ENCODE measurements at regions not wholly inside any gene's neighbourhood (a gene's known extent, or its start where the extent isn't known, plus 50 kb on each side); places are given as distances from the start of the nearest gene placed in this dataset.

- no peaks in the 10 kb centered on the region for H3K27me3 ChIP-seq
- H3K4me1 ChIP-seq = no peaks in the 10 kb centered on the region
- no peaks in the 10 kb centered on the region for H3K9me3 ChIP-seq
- 13% methylated on average over 1 of the region's 1 CpG for WGBS
- no peak overlapping the region for H3K4me3 ChIP-seq
- TF ChIP-seq EP300 (IDR thresholded peaks at IDR 0.05) (no peak), POLR2AphosphoS5 (IDR thresholded peaks at IDR 0.05) (no peak), CTCF (IDR thresholded peaks at IDR 0.05) (no peak), POLR2A (IDR thresholded peaks at IDR 0.05) (no peak)
- no peaks in the 10 kb centered on the region for H3K36me3 ChIP-seq
- no peak overlapping the region for H3K27ac ChIP-seq
- DNase-seq (ENCODE audit: low spot score in 2 of 2) = no peak
These were observed 333.3 kb upstream of the PLXNA2 start for GRCh38 chr1:208577381-208577905.

- no peaks in the 10 kb centered on the region for H3K9me3 ChIP-seq
- no peaks in the 10 kb centered on the region for H3K4me1 ChIP-seq
- WGBS = 82% methylated on average over 3 of the region's 3 CpGs
These were observed 337.0 kb upstream of the PLXNA2 start for GRCh38 chr1:208581209-208581608.

GRCh38 chr1:208581667-208582066 lies 337.5 kb upstream of the PLXNA2 start:
- no peak for DNase-seq (ENCODE audit: low spot score in 2 of 2)
- TF ChIP-seq POLR2A (IDR thresholded peaks at IDR 0.05) = no peak
- no peak for TF ChIP-seq CTCF (IDR thresholded peaks at IDR 0.05)
- WGBS = 90% methylated on average over 5 of the region's 5 CpGs

More at GRCh38 chr1:208581209-208581608, 337.0 kb upstream of the PLXNA2 start:
- Histone ChIP-seq H3K36me3 (no peaks in the 10 kb centered on the region), H3K27me3 (no peaks in the 10 kb centered on the region), H3K4me3 (no peak overlapping the region), H3K27ac (no peak overlapping the region)
- no peak for DNase-seq (ENCODE audit: low spot score in 2 of 2)
- TF ChIP-seq POLR2AphosphoS5 (IDR thresholded peaks at IDR 0.05) (no peak), EP300 (IDR thresholded peaks at IDR 0.05) (no peak), CTCF (IDR thresholded peaks at IDR 0.05) (no peak), POLR2A (IDR thresholded peaks at IDR 0.05) (no peak)

GRCh38 chr1:208584167-208584755 lies 340.1 kb upstream of the PLXNA2 start:
- Histone ChIP-seq H3K4me1 (no peaks in the 10 kb centered on the region), H3K4me3 (no peak overlapping the region), H3K36me3 (no peaks in the 10 kb centered on the region), H3K27me3 (no peaks in the 10 kb centered on the region), H3K27ac (no peak overlapping the region), H3K9me3 (no peaks in the 10 kb centered on the region)
- WGBS = 71% methylated on average over 6 of the region's 6 CpGs
- TF ChIP-seq EP300 (IDR thresholded peaks at IDR 0.05) = no peak
- TF ChIP-seq POLR2A (IDR thresholded peaks at IDR 0.05) = no peak
- TF ChIP-seq CTCF (IDR thresholded peaks at IDR 0.05) = no peak
- no peak for TF ChIP-seq POLR2AphosphoS5 (IDR thresholded peaks at IDR 0.05)
- DNase-seq (ENCODE audit: low spot score in 2 of 2) = no peak

More at GRCh38 chr1:208581667-208582066, 337.5 kb upstream of the PLXNA2 start:
- Histone ChIP-seq H3K27ac (no peak overlapping the region), H3K9me3 (no peaks in the 10 kb centered on the region), H3K27me3 (no peaks in the 10 kb centered on the region), H3K4me3 (no peak overlapping the region), H3K36me3 (no peaks in the 10 kb centered on the region), H3K4me1 (no peaks in the 10 kb centered on the region)

- TF ChIP-seq CTCF (IDR thresholded peaks at IDR 0.05) = no peak
- TF ChIP-seq POLR2AphosphoS5 (IDR thresholded peaks at IDR 0.05) = no peak
- no peak for TF ChIP-seq POLR2A (IDR thresholded peaks at IDR 0.05)
- no peak for TF ChIP-seq EP300 (IDR thresholded peaks at IDR 0.05)
- no peak overlapping the region for H3K27ac ChIP-seq
- no peaks in the 10 kb centered on the region for H3K27me3 ChIP-seq
- WGBS = 65% methylated on average over 2 of the region's 2 CpGs
- H3K36me3 ChIP-seq = no peaks in the 10 kb centered on the region
- H3K4me3 ChIP-seq = no peak overlapping the region
- H3K4me1 ChIP-seq = no peaks in the 10 kb centered on the region
- DNase-seq (ENCODE audit: low spot score in 2 of 2) = no peak
- no peaks in the 10 kb centered on the region for H3K9me3 ChIP-seq
These were observed 342.9 kb upstream of the PLXNA2 start for GRCh38 chr1:208587110-208587509.
